ENCODE measurements at regions not wholly inside any gene's neighbourhood (a gene's known extent, or its start where the extent isn't known, plus 50 kb on each side); places are given as distances from the start of the nearest gene placed in this dataset.

GRCh38 chr17:77602062-77602746 lies 356.3 kb upstream of the TNRC6C start:
- no peak for DNase-seq (ENCODE audit: low read depth)

- DNase-seq (ENCODE audit: low read depth) = no peak
These were observed 355.4 kb upstream of the TNRC6C start for GRCh38 chr17:77602883-77603640.

- no peak for DNase-seq (ENCODE audit: low read depth)
These were observed 354.1 kb upstream of the TNRC6C start for GRCh38 chr17:77604301-77604972.

GRCh38 chr17:77604973-77605313 lies 353.6 kb upstream of the TNRC6C start:
- no peak for DNase-seq (ENCODE audit: low read depth)

- no peak for DNase-seq (ENCODE audit: low read depth)
These were observed 352.2 kb upstream of the TNRC6C start for GRCh38 chr17:77606146-77606864.

GRCh38 chr17:77606865-77607210 lies 351.7 kb upstream of the TNRC6C start:
- DNase-seq (ENCODE audit: low read depth) = no peak

- no peak for DNase-seq (ENCODE audit: low read depth)
These were observed 350.9 kb upstream of the TNRC6C start for GRCh38 chr17:77607606-77608005.

GRCh38 chr17:77608431-77608830 lies 350.1 kb upstream of the TNRC6C start:
- no peak for DNase-seq (ENCODE audit: low read depth)

- DNase-seq (ENCODE audit: low read depth) = no peak
These were observed 348.7 kb upstream of the TNRC6C start for GRCh38 chr17:77609553-77610517.

GRCh38 chr17:77610518-77610893 lies 348.0 kb upstream of the TNRC6C start:
- DNase-seq (ENCODE audit: low read depth) = no peak

- DNase-seq (ENCODE audit: low read depth) = no peak
These were observed 347.5 kb upstream of the TNRC6C start for GRCh38 chr17:77610972-77611521.

- DNase-seq (ENCODE audit: low read depth) = no peak
These were observed 346.6 kb upstream of the TNRC6C start for GRCh38 chr17:77611791-77612502.

GRCh38 chr17:77613218-77613617 lies 345.3 kb upstream of the TNRC6C start:
- no peak for DNase-seq (ENCODE audit: low read depth)

- DNase-seq (ENCODE audit: low read depth) = no peak
These were observed 344.9 kb upstream of the TNRC6C start for GRCh38 chr17:77613627-77614026.

GRCh38 chr17:77615703-77616253 lies 342.7 kb upstream of the TNRC6C start:
- DNase-seq (ENCODE audit: low read depth) = no peak

GRCh38 chr17:77616254-77616731 lies 342.2 kb upstream of the TNRC6C start:
- no peak for DNase-seq (ENCODE audit: low read depth)

GRCh38 chr17:77617516-77617915 lies 341.0 kb upstream of the TNRC6C start:
- no peak for DNase-seq (ENCODE audit: low read depth)

- DNase-seq (ENCODE audit: low read depth) = no peak
These were observed 340.3 kb upstream of the TNRC6C start for GRCh38 chr17:77618173-77618572.

- no peak for DNase-seq (ENCODE audit: low read depth)
These were observed 339.8 kb upstream of the TNRC6C start for GRCh38 chr17:77618731-77619130.

- DNase-seq (ENCODE audit: low read depth) = no peak
These were observed 339.2 kb upstream of the TNRC6C start for GRCh38 chr17:77619326-77619725.

Data from HS-5 (cell line).